Middle frontal gyrus (tissue), 1 donor: ENCODE measurements at regions not wholly inside any gene's neighbourhood (a gene's known extent, or its start where the extent isn't known, plus 50 kb on each side); places are given as distances from the start of the nearest gene placed in this dataset.

Source experiments
- DNase-seq: peaks from one replicate; pipeline ENCODE4 v3.0.0-alpha.2; 2015; ENCODE audit warnings: low spot score; ENCODE audit errors: extremely low spot score

DNA sequence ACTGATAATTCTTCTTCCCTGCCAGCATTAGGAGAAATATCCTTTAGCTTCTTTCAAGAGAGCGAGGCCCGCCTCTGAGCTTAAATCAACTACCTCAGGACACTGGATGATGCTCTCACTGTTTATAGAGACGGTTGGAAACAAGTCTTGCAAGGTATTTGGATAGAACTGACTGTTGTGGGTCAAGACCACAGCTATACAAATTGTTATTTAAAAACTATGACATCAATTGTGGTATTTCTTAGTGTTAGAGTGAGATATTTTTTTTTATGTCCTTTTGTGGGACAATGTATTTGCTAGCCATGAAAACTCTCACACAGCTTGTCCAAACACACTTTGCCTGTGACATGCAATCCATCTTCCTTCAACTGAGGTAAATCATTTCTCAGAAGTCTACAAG, 136.3 kb upstream of the PHACTR1 start:
- DNase-seq = no peak

DNA sequence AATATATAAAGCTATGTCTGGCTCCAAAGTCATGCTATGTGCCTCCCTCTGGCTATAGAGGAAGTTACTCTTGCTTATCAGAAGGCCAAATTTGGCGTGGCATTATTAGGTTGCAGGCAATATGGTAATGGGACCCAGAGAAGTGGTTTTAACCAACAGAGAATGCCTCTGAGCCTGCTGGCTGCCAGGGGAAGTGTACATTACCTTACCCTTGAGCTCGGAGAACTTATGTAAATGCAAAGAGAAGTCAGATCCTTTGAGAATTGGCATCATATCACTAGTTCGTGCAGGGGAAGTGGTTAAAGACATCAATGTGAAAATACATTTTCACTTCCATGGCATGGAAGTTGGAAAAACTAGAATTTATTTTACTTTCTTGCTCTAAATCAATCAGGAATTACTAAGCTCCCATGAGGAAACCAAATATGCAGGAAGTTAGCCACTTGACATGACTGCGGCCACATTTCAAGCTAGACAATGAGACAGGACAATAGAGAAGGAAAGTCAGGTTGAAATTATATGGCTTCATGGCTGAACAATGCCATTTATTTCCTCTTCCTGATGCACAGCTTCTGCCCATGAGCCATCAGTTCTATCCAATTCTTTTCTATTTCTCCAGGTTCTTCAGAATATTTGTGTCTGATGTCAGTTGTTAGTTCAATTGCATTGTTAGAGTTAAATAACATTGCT, 134.0 kb upstream of the PHACTR1 start:
- DNase-seq = no peak

DNA sequence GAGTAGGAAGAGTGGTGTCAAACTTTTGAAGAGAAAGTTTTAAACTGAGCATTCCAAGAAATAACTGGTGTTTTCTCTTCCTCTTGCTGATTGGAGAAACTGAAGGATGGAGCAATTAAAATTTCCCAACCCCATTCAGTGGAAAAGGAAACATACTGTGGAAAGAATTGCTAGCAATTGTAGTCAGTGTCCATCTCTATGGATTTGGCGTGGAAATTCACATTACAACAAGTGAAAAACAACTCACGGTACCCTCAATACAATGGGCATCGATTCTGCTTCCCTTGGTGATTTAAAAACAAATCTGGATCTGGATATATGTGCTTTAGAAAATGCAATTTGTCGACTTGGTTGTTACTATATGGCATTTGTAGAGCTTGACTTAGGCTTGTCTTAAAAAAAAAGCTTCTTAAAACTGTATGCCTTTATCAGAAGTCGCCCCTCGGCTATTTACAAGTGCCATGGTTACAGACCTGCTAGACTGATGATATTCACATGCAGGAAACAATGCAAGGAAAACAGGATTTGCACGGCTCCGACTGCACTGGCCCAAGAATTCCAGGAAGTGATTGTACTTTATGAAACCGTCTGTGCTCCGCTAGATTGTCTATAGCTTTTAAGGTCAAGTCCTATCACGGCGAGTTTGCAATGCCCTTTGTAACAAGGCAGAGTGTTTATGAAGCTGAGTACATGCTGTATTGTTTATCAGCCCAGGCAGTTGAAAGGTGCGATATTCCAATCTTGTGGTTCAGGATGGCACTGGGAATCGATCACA, 131.7 kb upstream of the PHACTR1 start:
- no peak for DNase-seq

DNA sequence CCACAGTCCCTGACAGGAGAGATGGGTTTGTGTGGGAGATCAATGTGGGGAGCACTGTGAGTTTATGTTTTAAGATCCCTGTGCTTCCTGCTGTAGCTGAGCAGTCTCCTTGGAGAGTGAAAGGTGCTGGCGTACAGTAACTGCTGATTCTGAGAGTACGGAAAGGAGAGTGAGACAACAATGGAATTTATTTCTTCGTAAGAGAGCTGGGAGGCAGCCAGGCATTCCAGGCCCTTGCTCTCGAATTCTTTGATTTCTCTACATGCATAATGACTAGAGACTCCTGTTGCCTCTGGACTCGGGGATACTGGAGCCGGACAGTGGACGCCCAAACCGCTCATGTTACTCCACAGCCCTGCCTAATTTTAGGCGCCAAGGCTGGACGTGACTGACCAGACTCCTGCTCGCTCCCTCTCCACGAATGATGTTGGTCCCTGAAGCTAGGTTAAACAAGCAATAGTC, 131.0 kb upstream of the PHACTR1 start:
- no peak for DNase-seq

DNA sequence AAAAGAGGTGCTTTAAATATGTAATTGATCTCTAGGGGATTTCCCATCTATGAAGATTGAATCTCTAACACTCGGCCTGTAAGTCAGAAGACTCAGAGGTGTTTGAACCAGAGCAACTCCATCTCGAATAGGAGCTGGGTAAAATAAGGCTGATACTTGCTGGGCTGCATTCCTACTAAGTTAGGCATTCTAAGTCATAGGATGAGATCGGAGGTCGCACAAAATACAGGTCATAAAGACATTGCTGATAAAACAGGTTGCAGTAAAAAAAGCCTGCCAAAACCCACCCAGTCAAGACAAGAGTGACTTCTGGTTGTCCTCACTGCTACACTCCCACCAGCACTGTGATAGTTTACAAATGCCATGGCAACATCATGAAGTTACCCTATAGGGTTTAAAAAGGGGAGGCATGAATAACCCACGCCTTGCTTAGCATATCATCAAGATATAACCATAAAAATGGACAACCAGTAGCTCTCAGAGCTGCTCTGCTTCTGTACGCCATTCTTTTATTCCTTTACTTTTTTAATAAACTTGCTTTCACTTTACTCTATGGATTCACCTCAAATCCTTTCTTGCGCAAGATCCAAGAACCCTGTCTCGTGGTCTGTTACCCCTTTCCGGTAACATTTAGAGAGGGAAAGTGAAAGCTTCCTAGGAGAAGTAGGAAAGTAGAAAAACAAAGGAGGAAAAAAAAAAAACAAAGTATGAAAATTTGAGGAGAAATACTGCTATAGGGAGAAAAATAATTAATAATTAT, 129.7 kb upstream of the PHACTR1 start:
- no peak for DNase-seq

DNA sequence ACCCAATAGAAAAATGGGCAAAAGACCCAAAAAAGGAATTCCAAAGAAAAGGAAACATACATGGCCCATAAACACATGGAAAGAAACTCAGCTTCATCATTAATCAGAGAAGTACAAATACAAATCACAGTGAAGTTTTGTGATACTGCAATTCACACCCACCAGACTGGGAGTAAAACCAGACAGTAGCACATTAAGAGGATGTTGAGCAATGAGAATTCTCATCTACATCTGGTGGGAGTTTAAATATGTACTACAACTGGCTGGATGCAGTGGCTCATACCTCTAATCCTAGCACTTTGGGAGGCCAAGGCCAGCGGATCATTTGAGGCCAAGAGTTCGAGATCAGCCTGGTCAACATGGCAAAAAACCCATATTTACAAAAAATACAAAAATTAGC, 125.7 kb upstream of the PHACTR1 start:
- no peak for DNase-seq

DNA sequence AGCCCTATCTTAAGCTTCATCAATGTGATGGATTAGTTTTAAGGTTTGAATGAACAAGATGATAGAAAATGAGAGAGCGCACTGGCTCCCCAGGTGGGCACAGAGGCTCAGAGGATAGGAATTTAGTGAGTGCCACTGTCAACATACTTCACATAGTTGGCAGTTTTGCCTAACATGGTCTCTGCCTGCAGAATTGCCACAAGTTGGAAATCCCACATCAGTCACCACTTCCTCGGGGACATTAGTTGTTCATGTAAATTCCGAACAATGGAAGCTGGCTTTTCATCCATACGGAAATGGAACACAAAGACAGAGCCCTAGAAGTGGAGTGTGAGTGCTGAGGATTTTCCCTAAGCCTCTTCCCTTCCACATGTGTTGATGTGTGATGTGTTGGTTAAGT, 123.9 kb upstream of the PHACTR1 start:
- no peak for DNase-seq

DNA sequence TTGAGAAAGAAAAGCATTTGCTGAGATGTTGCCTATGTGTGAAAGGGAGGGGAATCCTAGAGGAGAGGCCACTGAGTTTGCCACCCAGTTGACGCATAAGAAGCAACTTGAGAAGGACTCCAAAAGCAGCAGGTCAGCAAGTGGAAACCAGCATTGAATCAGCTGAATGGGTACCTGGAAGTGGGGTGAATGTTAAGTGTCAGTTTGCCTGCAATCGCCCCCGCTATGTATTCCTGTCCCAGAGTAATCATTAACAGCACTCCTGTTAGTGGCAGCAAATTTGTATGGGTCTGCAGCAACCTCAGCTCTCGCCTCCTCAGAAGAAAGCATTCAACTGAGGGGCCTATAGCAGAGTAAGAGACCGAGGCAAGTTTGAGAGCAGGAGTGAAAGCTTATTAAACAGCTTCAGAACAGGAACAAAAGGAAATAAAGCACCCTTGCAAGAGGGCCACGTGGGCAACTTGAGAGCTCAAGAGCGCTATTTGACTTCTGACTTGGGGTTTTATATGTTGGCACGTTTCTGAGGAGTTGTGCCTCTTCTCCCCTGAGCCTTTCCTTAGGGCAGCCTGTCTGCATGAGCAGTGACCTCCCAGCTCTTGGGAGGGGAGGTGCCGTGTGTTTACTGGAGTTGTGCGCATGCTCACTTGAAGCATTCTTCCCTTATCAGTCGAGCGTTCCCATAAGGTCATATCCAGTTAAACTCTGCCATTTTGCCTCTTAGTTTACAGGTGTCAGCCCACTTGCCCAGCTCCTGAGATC, 122.6 kb upstream of the PHACTR1 start:
- DNase-seq = no peak

DNA sequence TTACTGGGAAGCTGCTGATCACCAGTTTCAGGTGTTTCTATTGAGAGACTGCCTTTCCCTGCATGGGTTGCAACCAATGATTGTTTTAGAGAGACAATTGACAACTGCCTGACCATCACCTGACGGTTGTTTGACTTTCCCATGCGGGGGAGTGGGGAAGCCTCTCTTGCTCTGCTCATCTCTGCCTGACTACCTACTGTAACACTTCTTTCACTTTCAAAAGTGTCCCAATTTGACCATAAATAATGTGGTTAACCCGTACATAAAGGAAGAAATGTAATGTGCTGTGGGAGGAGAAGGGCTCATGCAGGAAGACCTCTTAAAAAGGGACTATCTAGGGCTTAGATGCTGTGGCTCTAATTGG, 122.1 kb upstream of the PHACTR1 start:
- no peak for DNase-seq

DNA sequence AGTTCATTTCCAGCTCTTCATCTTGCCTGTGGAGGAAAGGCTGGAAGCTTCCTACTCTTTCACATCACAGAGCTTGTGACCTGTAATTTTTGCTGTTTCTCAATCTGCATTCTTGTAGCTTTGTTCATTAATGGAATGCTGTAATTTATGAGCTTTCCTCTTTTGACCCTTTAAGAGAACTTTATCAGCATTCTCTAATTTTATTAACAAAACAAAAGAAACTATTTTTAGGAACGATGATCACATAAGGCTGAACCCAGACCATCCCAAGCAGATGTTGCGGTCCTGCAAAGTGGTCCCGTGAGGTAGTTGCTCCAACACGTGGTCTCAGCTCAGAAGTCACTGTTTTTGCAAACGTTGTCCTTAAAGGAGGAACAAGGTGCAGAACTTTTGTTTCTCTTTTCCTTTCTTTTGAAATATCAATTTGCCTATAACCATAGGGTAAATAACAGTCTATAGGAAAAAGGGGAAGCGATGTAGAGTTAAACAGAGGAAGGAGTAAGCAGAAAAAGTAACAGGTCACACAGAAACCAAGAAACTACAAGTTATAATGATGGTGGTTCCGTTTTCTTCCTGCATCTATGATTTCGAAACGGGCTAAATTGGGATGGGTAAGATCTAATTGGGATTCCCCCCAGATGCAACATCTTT, 121.3 kb upstream of the PHACTR1 start:
- no peak for DNase-seq

DNA sequence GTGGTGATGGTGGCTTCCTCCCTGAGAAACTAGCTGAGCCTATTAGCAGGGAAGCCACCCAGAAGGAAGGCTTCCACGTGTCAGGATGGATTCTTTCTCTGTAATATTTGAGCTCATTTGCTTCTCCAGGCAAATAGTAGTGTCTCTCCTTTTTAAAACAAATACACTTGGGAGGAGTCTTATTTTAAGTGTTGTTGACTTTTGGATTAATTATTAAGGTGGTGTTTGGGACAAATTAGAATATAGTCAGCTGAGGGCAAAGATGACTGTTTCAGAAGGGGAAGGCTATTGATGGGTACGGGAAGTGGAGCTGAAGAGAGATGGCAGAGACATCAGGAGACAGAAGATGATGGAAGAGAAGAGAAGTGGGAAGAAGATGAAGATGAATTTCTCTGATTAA, 119.8 kb upstream of the PHACTR1 start:
- no peak for DNase-seq

DNA sequence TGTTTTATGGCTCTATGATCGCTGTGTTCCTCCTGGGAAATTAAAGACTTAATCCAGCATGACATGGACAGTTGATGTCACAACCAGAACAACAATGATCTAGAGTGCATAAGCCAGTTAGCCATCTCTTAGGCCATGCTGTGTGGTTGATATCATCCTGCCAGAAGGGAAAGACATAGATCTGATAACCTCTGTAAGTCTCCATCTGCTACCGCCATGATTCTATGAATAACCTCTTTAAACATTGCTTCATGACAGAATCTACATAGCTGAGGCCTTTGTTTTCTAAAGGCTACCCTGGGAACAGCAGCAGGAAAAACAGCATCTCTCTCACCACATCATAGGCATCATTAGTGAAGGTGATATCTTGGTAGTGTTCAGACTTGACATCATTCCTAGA, 117.6 kb upstream of the PHACTR1 start:
- no peak for DNase-seq

DNA sequence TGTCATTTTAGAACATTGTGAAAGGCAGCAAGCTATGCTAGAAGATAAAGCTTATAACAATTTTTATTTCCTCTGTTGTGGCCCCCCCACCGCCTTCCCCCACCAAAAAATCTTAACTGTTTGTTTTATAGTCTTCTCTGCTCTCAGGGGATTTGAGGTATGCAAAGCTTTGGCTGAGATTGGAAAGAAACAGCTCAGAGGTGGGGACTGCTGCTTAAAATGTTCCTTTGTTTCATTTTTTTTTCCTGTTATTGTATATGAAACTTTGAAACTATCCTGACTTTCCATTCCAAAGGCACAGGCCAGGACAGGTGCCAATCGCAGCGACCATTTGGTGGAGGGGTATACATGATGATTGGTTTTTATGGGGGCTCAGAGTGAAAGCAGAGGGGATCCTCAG, 114.7 kb upstream of the PHACTR1 start:
- DNase-seq = no peak

DNA sequence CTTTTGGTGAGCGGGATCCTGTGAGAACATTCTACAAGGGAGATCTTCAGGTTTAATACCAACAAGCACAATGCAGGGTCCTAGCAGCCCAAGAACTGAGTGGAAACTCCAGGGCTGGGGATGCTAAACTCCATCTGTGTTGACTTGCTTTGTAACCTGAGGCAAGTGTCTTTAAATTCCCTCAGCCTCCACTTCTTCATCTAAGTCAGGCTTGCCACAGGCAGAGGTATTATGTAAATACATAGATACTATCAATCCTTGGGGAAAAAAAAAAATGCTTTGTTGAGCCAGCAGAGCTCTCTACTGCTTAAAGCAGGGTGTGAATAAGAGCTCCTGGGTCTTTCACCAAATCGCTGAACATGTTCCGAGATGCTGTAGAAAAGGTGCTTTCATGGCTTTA, 114.2 kb upstream of the PHACTR1 start:
- DNase-seq = no peak

DNA sequence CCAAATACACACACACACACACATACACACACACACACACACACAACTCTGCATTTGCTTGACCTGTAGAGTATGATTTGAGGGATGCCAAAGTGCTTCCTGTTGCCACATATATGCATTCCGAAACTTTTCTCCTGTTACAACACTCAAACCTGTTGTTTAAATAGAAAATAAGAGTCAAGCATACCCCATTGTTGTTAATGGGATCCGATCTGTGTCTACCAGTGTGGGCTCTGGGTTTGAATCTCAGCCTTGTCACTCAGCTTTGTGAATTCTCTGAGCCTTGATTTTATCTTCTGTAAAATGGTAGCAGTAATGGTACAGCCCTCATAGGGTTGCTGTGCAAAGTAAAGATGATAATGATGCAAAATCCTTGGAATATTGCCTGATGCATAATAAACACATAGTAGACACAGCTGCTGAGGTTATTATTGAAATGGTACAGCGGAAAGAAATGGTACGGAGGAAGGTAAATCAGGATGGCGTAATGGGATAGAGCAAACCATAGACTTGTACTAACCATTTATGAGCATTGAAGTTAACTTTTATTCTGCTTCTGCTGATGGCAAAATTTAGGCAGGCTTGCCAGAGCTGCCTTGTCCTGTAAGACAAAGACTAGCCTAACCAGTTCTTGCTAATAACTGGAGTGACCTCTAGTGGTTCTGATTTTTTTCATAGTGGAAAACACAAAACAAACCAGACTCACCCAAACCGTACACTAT, 113.5 kb upstream of the PHACTR1 start:
- DNase-seq = no peak

DNA sequence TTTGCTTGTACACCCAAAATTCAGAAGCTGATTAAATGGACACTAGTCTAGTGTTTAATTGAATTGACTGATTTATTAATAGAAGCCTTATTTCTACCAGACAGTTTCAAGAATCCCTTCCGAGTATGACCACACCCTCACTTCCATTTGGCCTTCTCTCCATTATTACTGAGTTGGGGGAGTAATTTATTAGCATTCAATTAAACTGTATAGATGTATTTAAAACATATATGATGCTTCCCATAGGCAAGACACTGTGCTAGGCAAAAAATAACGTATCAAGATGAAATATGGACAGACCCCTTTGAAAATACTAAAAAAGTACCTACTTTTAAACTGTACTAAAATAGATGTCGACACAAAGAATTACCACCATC, 112.9 kb upstream of the PHACTR1 start:
- DNase-seq = no peak

DNA sequence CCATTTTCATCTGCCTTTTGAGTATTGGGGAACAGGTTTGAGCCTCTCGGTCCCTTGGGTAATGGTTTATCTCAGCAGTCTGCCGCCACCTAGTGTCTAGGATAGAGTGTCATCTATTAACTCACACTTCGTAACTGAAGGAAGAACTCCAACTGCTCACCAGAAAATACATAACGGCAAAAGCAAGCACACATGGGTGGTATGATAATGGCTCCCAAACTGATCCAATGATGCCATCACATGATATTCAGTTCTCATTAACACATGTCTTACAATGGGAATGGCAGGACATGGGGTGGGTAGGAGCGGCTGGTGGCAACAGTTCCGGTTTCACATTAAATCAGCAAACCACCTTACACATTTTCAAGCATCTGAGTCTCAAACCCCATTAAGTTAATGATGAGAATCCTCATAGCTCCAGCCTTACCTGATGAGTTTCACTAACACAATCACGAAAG, 110.7 kb upstream of the PHACTR1 start:
- DNase-seq = peak; percentile 27

DNA sequence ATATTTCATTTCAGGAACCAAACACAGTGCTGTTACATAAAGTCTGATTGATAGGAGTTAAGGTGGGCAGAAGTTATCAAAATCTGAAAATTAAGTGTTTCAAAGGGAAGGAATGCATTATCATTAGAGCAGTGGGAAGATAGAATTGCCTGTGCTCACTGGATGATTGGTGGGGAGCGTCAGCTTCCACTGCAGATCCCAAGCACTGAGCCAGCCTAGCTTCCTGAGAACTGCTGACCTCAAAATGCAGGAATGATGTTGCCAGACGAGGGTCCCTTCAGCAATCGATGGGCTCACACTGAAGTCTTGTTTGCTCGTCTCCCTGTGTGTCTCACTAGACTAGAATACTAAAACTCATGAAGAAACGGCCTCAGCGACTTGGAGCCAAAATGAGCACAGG, 110.0 kb upstream of the PHACTR1 start:
- no peak for DNase-seq

DNA sequence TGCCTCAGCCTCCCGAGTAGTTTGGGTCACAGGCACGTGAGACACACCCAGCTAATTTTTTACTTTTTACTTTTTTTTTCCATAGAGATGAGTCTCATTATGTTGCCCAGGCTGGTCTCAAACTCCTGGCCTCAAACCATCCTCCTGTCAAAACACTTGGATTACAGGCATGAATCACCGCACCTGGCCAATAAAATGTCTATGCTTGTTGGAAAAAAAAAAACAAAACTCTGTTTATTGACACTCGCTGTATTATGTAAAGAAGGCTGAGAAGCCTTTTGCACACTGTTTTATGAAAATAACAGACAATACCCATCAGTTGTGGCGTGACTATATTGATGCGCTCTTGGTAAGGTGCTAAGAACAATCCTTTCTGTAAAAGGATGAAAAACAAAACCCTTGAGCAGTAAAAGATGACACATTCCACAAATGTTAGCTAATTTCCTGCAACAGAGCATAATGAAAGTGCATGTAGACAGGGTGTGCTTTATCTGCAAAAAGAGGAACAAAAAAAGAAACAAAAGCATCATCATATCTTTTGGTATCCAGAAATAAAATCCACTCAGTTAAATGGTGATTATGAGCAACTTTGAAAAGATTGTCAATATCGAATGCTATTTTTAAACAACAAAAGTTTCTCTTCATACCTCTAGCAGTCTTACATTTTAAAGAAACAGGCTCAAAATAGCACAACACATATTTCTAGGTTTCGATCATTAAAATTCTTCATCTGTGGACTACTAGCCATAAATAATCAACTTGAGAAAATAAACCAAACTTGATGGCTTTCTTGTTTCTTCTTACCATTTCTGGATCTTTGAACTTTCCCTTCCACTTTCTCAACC, 108.3 kb upstream of the PHACTR1 start:
- no peak for DNase-seq

DNA sequence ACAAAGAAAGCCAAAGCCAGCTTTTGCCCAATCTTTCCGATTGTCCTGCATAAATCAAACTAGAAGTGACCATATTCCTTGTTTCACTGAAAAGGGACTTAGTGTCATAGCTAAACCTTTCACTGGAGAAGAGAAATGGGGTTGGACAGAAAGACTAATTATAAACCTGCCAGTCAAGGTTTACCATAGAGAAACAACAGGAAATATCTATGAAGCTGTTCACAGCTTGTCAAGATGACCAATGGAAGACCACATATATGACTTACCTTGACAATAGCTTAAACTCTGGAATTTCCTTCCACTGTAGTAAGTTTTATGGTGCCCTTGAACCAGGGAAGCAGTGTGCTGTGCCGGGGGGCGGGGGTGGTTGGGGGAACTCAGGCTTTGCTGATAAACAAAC, 107.7 kb upstream of the PHACTR1 start:
- DNase-seq = no peak
